Transverse colon (tissue), 4 donors: ENCODE measurements at regions not wholly inside any gene's neighbourhood (a gene's known extent, or its start where the extent isn't known, plus 50 kb on each side); places are given as distances from the start of the nearest gene placed in this dataset.

Experiments used
- DNase-seq: peaks from one replicate; pipeline ENCODE4 v3.0.0-alpha.2; 2019
- H3K27ac ChIP-seq, 4 donors: fragments of 200-600 bp; sonication (generic); 2 replicates each; pipeline ENCODE4 v1.5.1; 2016 to 2018; ENCODE audit warnings: inconsistent platforms in 4 of 4
- H3K27me3 ChIP-seq: fragments of 200-600 bp; sonication (generic); 2 replicates; pipeline ENCODE4 v1.5.1; 2017; ENCODE audit warnings: inconsistent platforms
- H3K36me3 ChIP-seq, 4 donors: fragments of 200-600 bp; sonication (generic); 2 replicates each; pipeline ENCODE4 v1.5.1; 2017 to 2019; ENCODE audit warnings: inconsistent platforms in 4 of 4
- H3K4me1 ChIP-seq, 4 donors: fragments of 200-600 bp; sonication (generic); 2 replicates each; pipeline ENCODE4 v1.5.1; 2017 to 2020; ENCODE audit warnings: inconsistent platforms in 4 of 4
- H3K4me3 ChIP-seq, 4 donors: fragments of 200-600 bp; sonication (generic); 1 replicate in 1 of 4; 2 replicates in 3 of 4; pipeline versions ENCODE4 v1.5.1 to v1.6.1; 2017 to 2019; ENCODE audit warnings: inconsistent platforms in 4 of 4
- H3K9me3 ChIP-seq, 2 donors: fragments of 200-600 bp; sonication (generic); 2 replicates each; pipeline ENCODE4 v1.5.1; 2017 to 2019; ENCODE audit warnings: inconsistent platforms in 2 of 2
- EP300 ChIP-seq: sonication (generic); formaldehyde crosslinking; IDR thresholded peaks from one replicate; pipeline ENCODE4 v1.6.1; 2017; ENCODE audit warnings: antibody characterized with exemption, low read depth
- POLR2A ChIP-seq: fragments of 450-650 bp; IDR thresholded peaks from one replicate; pipeline ENCODE4 v1.6.1; 2016; ENCODE audit warnings: antibody characterized with exemption, mild to moderate bottlenecking, moderate library complexity
- POLR2AphosphoS5 ChIP-seq, 3 donors: sonication (generic); formaldehyde crosslinking; IDR thresholded peaks; one replicate each; pipeline ENCODE4 v1.6.1; 2016; ENCODE audit warnings: antibody characterized with exemption in 3 of 3
- WGBS, 2 donors: methylation state at CpG; one replicate each; pipeline ENCODE4 v1.1.5; 2018; ENCODE audit warnings: low coverage in 1 of 2; 5-methylcytosine and 5-hydroxymethylcytosine counted together
- in situ Hi-C, 4 donors: fragments of 200-750 bp; cut with MboI; loops; one replicate each; pipeline versions ENCODE4 v1.15.0 to v1.15.1; 2017; ENCODE audit warnings: low sequenced_read_pairs in 3 of 4, low pct_ligation_motif_present in 1 of 4, low pct_unique_long_range_greater_than_20kb in 1 of 4
- intact Hi-C: fragments of 100-400 bp; cut with DNase I; formaldehyde crosslinking; loops from one replicate; pipeline ENCODE4 v1.15.1; 2023; ENCODE audit warnings: low total_unique reads
- TF ChIP-seq, protein P1 (sequence below), 5 experiments: fragments of 200-600 bp in 3 of 5; fragments of 450-650 bp in 2 of 5; sonication (generic) in 3 of 5; IDR thresholded peaks; 1 replicate in 2 of 5; 2 replicates in 3 of 5; pipeline ENCODE4 v1.5.1; 2016 to 2017; ENCODE audit warnings: antibody characterized with exemption in 5 of 5, inconsistent platforms in 3 of 5, mild to moderate bottlenecking in 2 of 5, moderate library complexity in 1 of 5

DNA sequence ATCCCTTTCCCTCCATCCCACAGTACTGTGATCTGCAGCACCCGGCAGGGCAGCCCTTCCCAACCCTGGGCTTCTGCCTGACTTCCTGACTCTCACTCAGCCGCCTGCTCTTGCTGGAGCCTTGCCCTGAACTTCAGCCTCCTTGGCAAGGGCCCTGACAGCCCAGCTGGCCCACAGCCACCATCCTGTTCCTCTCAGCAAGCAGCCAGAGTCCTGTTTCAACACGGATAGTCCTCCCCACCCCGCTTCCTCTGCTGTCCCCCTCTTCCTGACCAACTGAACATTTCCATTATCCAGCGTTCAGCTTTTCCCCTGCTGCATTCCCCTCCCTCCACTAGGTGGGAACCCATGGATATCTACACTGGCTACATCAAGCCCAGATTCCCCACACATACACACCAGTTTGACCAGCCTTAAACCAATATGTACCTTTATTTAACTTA lies 74.0 kb upstream of the MDM1 start:
- DNase-seq = peak; percentile 94
- H3K36me3 ChIP-seq = no peaks in the 10 kb centered on the region
- no peak for TF ChIP-seq EP300
- peak; percentile 6 for TF ChIP-seq POLR2A
- TF ChIP-seq POLR2AphosphoS5 (IDR thresholded peaks at IDR 0.05) = peak; percentile 58 to 91 (median 89)
- TF ChIP-seq, protein P1, sequence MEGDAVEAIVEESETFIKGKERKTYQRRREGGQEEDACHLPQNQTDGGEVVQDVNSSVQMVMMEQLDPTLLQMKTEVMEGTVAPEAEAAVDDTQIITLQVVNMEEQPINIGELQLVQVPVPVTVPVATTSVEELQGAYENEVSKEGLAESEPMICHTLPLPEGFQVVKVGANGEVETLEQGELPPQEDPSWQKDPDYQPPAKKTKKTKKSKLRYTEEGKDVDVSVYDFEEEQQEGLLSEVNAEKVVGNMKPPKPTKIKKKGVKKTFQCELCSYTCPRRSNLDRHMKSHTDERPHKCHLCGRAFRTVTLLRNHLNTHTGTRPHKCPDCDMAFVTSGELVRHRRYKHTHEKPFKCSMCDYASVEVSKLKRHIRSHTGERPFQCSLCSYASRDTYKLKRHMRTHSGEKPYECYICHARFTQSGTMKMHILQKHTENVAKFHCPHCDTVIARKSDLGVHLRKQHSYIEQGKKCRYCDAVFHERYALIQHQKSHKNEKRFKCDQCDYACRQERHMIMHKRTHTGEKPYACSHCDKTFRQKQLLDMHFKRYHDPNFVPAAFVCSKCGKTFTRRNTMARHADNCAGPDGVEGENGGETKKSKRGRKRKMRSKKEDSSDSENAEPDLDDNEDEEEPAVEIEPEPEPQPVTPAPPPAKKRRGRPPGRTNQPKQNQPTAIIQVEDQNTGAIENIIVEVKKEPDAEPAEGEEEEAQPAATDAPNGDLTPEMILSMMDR (IDR thresholded peaks at IDR 0.05) = peak; percentile 16 to 54 (median 39)
- no peaks in the 10 kb centered on the region for H3K27me3 ChIP-seq
- H3K9me3 ChIP-seq = no peaks in the 10 kb centered on the region
- H3K27ac ChIP-seq = peak overlapping the region; percentile 83 to 92 (median 89)
- intact Hi-C loops (no loop called here), in situ Hi-C loops (no loop called here)
- WGBS, 2 donors = 10 to 18% methylated on average over 2 to 5 of the region's 5 CpGs
- H3K4me1 ChIP-seq = peaks cover 12 to 37% (median 23%) of the 10 kb centered on the region in 4 donors
- no peak overlapping the region for H3K4me3 ChIP-seq

DNA sequence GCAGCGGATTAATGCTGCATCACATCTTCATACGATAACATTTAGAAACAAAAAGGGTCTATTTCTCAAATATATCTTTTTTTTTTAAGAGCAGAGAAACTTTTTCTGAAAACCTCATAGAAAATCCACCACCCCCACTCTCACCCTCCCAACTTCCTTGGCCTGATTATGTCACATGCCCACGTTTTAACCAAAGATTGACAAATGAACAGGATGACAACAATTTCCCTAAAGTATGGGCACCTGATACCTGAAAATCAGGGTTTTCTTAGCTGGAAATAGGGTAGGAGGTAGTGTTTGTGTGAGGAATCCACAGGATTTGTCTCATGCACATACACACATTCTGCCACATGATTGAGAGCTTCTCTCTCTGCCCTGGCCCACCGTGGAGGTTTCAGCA lies 74.7 kb upstream of the MDM1 start:
- DNase-seq = no peak
- Histone ChIP-seq H3K27me3 (no peaks in the 10 kb centered on the region), H3K4me3 (no peak overlapping the region), H3K4me1 (peaks cover 12 to 37% (median 23%) of the 10 kb centered on the region in 4 donors), H3K36me3 (no peaks in the 10 kb centered on the region), H3K27ac (peak overlapping the region; percentile 83 to 92 (median 89)), H3K9me3 (no peaks in the 10 kb centered on the region)
- intact Hi-C loops (no loop called here), in situ Hi-C loops (no loop called here)
- TF ChIP-seq EP300 = no peak
- WGBS, 2 donors = 73 to 88% methylated on average over 3 to 4 of the region's 4 CpGs

DNA sequence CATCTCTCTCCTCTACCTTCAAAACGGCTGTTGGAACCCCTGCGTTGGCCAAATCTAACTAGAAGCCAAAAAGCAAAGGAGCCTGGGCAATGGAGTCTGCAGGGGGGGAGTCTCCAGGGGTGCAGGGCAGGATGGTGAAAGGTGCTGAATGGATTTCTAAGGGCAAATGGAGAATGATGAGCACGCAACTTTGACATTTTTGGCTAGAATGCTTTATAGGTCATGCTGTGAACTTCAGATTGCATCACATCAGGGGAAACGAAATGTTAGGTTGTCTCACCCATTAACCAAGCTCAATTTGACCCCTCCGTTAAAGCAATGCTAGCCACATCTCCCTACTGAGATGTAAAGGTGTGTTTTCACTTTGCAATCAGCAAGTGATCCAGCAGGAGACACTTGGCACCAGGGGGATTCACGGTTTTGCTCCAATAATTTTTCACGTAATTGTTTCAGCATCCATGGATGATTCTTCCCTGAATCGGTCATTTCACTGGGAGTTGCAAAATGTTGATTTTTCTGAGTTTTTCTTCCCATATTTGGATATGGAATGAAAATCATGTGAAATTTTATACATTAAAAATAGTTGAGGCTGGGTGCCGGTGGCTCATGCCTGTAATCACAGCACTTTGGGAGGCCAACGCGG lies 78.0 kb upstream of the MDM1 start:
- 85 to 95% methylated on average over 8 to 11 of the region's 11 CpGs for WGBS, 2 donors
- no peaks in the 10 kb centered on the region for H3K9me3 ChIP-seq
- no peak overlapping the region for H3K27ac ChIP-seq
- in situ Hi-C loops (no loop called here), intact Hi-C loops (no loop called here)
- peaks cover 10 to 27% (median 18%) of the 10 kb centered on the region in 4 donors for H3K4me1 ChIP-seq
- no peaks in the 10 kb centered on the region for H3K36me3 ChIP-seq
- TF ChIP-seq, protein P1 (IDR thresholded peaks at IDR 0.05) = no peak
- TF ChIP-seq EP300 = no peak
- no peak for TF ChIP-seq POLR2AphosphoS5 (IDR thresholded peaks at IDR 0.05)
- TF ChIP-seq POLR2A = no peak
- H3K4me3 ChIP-seq = no peak overlapping the region
- no peaks in the 10 kb centered on the region for H3K27me3 ChIP-seq
- no peak for DNase-seq

DNA sequence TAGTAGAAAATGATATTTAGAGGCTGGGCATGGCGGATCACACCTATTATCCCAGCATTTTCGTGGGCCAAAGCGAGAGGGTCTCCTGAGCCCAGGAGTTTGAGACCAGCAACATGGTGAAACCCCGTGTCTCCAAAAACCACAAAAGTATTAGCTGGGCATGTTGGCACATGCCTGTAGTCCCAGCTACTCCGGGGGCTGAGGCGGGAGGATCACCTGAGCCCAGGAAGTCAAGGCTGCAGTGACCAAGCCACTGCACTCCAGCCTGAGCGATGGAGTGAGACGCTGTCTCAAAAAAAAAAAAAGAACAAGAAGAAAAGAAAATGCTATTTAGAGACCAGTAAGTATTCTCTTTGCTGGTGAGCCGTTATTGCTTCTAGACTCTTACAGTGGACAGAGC lies 79.2 kb upstream of the MDM1 start:
- H3K4me3 ChIP-seq = no peak overlapping the region
- intact Hi-C loops = no loop called here
- H3K27me3 ChIP-seq = no peaks in the 10 kb centered on the region
- H3K27ac ChIP-seq = no peak overlapping the region
- H3K9me3 ChIP-seq = no peaks in the 10 kb centered on the region
- no peak for DNase-seq
- in situ Hi-C loops = no loop called here
- H3K36me3 ChIP-seq = no peaks in the 10 kb centered on the region
- H3K4me1 ChIP-seq = peaks cover 0 to 15% (median 6%) of the 10 kb centered on the region in 4 donors
- TF ChIP-seq POLR2A (no peak), EP300 (no peak)
- WGBS, 2 donors = 92 to 94% methylated on average over 3 to 9 of the region's 9 CpGs

DNA sequence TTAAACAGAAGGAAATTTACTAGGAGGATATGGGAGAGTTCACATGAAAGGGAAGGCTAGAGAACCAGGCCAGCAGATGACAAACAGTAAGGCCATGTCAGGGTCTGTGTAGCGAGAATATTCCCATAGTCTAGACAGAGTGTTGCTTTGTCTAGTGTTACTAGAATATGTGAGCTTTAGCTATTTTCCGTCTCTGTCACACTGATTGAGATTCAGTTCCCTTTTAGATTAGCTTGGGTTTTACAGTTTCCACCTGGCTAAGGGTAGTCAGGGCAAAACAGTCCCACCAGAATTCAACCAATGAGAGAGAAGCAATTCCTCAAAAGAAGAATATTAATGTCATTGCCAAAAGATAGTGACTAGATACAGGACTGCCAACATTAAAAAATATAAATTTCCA lies 82.8 kb upstream of the MDM1 start:
- Histone ChIP-seq H3K9me3 (no peaks in the 10 kb centered on the region), H3K36me3 (no peaks in the 10 kb centered on the region), H3K4me3 (no peak overlapping the region), H3K4me1 (peaks cover 3 to 5% (median 5%) of the 10 kb centered on the region in 4 donors), H3K27me3 (no peaks in the 10 kb centered on the region), H3K27ac (no peak overlapping the region)
- intact Hi-C loops = no loop called here
- no peak for DNase-seq
- in situ Hi-C loops = no loop called here
- WGBS, 2 donors = 75 to 88% methylated on average over 1 to 2 of the region's 2 CpGs
- TF ChIP-seq, protein P1 (IDR thresholded peaks at IDR 0.05) = no peak
- no peak for TF ChIP-seq POLR2AphosphoS5 (IDR thresholded peaks at IDR 0.05)
- no peak for TF ChIP-seq POLR2A
- no peak for TF ChIP-seq EP300
